Thyroid gland (tissue), 4 donors: ENCODE measurements at regions not wholly inside any gene's neighbourhood (a gene's known extent, or its start where the extent isn't known, plus 50 kb on each side); places are given as distances from the start of the nearest gene placed in this dataset.

Experiments
- CTCF ChIP-seq, 6 experiments: fragments of 200-600 bp in 3 of 6; fragments of 450-650 bp in 3 of 6; sonication (generic) in 3 of 6; IDR thresholded peaks; one replicate each; pipeline ENCODE4 v1.5.1; 2016 to 2019; ENCODE audit warnings: antibody characterized with exemption in 6 of 6, mild to moderate bottlenecking in 2 of 6, inconsistent platforms in 1 of 6, moderate library complexity in 1 of 6
- POLR2A ChIP-seq, 2 donors: fragments of 450-650 bp; IDR thresholded peaks; one replicate each; pipeline ENCODE4 v1.6.1; 2017; ENCODE audit warnings: antibody characterized with exemption in 2 of 2, mild to moderate bottlenecking in 2 of 2, moderate library complexity in 1 of 2

GRCh38 chr18:76137216-76137615 lies 357.8 kb downstream of the ZNF516 start:
- TF ChIP-seq CTCF (IDR thresholded peaks at IDR 0.05) (no peak), POLR2A (IDR thresholded peaks at IDR 0.05) (no peak)
